ENCODE measurements at regions not wholly inside any gene's neighbourhood (a gene's known extent, or its start where the extent isn't known, plus 50 kb on each side); places are given as distances from the start of the nearest gene placed in this dataset.

DNA sequence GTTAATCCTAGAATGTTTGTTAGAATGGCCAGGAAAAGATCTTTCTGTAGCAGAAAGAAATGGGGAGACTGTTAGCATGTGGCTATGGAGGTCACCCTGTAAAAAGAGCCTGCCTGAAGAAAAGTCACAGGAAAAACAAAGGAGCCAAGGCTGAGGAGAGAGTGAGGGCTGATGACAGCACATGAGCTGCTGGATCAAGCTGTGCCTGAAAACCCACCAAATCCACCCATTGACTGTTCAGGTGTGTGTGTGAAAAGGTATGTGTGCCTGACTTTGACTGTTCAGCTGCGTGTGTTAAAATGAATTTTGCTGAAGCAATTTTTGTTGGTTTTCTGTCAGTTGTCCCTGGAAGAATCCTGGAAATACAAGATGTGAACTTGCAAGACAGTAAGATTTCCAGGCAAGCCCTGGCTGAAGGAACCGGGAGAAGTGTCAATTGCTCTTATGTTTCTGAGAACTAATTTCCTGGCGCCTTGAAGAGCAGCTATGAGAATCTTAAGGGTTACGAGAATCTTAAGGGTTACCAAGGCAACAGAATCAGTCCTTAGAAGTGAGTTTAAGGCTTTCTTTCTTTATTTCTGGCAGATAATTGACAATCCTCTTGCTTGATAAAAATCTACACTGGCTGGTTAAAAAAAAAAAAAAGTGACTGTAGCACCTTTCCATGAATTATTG lies 73.0 kb upstream of the LGALSL start:
- no peak for FAIRE-seq

DNA sequence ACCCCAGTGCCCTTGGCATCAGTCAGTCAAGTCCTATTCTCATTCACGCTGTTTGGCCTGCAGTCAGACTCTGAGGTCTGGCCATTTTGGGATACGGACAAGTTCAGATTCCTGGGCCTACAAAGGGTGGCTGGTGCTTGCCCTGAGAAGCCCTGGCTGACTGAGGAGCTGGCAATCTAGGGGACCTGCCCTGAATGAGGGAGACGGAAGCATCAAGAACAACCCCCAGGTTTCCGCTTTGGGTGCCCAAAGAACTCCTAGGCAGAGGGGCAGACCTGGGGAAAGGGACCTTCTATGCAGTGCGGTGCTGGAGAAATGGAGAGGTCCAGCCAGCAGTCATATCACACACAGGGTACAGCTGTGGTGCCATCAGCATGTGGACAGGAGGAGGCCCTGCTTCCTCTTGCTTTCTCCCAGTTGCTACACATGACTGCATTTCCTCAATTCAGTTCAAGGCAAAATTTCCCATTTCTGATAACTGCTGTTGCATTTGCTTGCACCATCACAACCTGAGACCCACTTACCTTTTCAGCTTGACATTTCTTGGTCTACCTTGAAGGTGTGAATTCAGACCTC lies 70.9 kb upstream of the LGALSL start:
- no peak for FAIRE-seq

DNA sequence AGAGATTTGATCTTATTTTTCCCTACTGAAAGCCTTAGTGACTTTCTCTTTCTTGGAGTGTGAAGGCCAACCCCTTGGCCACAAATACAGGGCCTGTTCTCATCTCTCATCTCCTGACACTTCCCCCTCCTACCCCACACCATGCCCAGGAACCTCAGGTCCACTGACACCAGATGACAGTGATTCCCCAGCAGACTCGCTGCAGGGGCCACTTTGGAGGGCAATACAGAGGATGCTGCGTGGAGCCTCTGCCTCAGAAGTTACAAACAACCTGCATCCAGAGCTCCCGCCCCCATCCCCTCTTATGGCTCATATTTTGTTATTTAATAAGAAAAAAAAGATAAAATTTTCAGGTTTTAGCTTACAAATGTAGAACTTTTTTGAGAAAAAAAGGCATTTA lies 70.1 kb upstream of the LGALSL start:
- FAIRE-seq: no peak

DNA sequence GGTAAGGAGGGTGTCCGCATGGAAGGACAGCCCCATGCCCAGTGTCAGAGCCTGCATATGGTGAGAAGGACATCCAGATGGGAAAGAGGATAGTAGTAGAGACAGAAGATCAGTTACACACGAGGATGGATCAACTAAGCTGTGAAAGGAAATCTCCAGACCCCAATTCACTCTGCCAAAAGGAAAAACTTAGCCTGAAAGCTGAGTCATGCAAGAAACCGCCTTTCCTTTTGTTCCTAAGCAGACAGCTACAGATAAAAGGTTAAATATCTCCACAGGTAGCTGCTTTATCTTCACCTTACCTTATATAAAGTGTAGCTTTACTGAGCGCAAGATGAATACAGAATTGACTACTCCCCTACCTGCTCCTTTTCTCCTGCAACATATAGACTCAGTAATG lies 67.3 kb upstream of the LGALSL start:
- no peak for FAIRE-seq

DNA sequence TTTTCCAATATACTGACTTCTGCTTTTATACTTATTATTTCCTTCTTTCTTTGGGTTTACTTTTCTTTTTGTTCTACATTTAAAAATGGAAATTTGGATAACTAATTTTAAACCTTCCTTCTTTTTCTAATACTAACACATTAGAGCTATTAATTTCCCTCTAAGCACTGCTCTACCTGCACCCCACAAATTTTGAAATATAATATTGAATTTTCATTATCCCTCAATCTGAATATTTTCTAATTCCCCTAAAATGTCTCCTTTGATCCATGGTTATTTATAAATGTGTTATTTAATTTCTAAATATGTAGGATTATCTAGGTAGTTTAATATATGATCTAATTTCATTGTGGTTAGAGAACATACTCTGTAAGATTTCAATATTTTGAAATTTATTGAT lies 63.4 kb upstream of the LGALSL start:
- no peak for FAIRE-seq

DNA sequence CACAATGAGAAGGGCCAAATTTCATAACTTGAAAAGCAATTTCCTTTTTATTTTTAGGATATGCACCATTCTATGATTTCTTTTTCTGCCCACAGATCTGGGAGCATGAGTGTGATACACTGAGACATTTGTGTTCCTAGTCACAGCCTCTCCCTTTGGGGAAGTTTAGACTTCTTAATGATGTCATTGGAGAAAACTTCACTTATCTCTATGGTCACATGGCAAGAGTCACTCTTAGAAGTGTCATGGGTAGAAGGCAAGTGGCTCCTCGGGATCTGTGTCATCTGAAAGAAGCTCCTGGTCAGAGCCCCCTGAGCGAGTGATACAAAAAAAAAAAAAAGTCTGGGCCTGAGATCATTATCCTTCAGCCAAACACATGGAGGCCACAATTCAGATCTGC lies 62.5 kb upstream of the LGALSL start:
- no peak for FAIRE-seq

DNA sequence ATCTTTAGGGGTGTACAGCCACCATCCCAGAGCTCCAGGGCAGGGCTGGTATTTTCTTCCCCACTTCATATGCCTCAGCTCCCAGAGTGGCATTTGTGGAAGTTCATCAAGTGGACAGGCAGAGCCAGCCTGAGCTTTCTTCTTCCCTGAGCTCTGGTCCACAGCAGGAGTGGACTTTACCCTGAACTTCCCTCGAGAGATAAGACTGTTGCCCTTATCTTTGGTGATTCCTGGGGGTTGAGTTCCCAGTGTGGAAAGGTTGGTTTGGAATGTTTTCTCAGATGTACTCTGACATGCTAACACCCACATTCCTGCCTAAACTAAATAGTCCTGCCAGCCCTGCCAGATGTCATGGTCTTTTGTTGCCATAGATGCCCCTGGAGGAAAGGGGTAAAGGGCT lies 62.0 kb upstream of the LGALSL start:
- FAIRE-seq: no peak

DNA sequence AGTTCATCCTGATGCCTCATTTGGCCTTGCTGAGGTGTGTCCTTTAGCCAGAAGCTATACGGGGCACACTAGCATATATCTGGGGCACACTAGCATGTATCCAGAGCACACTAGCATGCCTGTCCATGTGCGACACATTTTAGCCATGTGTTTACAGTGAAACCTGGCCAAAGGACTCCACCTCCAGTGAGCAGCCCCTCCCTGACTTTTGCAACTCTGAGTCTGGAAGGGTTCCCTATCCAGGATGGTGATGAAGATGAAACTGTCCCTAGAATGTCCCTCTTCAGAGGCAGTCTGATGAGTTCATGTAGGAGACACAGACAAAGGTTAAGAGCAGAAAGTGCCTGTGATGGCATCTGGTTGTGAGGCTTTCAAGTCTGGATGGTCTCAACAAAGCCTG lies 61.4 kb upstream of the LGALSL start:
- no peak for FAIRE-seq

DNA sequence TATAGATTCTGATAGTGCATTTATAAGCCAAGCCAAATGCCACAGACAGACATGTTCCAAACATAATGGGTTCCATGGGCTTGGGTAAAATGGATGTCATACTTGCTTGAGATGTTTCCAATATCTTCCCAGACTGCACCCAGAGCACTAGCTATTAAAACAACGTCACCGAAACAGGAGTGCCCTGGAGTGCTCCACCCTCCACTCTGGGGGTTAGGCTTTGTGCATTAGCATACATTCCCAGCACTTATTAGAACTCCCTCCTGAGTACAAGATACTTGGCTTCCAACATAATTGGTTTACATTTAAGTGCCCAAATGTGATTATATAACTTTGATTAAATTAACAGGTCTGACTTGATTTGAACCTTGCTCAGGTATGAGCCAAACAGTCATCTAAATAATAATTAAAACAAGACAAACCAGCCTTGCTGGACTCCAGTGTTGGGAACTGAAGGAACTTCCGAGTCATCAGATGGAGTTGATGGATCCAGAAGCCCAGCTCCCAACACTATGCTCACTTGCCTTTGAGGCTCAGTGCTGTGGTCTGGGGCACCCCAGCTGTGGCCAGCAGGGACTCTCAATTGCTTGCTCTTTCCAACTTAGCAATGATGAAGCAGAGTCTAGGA lies 60.5 kb upstream of the LGALSL start:
- FAIRE-seq: no peak

DNA sequence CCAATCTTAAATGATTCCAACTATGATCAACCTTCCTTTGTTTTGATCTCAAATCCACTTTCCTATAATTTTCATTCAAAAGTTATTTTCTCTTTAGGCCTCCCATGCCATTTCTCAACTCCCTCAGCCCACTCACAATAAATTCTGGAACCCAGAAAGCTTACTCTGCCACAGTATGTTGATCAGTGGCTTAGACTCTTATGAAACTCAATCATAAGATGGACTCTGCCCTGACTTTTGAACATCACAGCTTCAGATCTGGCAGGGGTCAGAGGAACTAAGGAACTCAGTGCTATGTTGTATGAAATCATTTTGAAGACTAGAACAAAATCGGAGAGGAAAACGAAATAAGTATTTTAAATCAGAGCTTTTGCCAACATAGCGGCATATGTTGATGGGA lies 59.8 kb upstream of the LGALSL start:
- FAIRE-seq: no peak

DNA sequence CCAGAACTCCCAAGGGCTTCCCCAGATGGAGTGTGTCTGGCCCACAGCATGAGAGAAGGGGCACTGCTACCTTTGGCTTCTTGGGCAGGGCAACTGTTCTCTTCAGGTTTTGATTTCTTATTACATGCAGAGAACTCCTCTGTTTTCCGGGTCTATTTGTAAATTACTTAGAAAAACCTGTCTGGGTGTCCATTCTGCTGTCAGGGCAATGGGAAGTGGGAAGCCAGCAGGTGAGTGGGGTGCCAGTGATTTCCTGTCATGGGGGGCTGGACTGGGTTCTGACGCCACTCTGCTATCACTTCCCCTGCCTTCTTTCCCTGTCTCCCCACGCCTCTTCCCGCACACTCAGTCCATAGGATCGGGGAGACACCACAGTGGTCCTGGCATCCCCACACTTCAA lies 58.0 kb upstream of the LGALSL start:
- FAIRE-seq: no peak

DNA sequence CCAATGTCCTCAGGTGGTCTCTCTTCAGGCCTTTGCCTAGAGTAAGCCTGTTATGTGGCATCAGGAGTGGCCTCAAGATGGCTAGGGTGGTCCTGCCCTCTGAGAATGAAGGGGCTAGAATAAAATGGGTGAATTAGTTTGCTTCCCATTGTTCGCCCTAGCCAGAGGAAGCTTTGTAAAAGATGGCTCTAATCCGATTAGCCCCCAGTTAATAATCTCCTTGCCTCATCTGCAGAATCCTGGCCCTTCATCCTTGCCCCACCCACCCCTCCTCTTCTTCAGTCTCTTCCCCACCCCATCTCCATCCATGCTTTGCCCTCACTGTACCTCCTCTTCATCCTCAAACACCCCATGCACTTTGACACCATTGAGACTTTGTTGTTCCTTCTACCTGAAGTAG lies 57.4 kb upstream of the LGALSL start:
- FAIRE-seq: no peak

DNA sequence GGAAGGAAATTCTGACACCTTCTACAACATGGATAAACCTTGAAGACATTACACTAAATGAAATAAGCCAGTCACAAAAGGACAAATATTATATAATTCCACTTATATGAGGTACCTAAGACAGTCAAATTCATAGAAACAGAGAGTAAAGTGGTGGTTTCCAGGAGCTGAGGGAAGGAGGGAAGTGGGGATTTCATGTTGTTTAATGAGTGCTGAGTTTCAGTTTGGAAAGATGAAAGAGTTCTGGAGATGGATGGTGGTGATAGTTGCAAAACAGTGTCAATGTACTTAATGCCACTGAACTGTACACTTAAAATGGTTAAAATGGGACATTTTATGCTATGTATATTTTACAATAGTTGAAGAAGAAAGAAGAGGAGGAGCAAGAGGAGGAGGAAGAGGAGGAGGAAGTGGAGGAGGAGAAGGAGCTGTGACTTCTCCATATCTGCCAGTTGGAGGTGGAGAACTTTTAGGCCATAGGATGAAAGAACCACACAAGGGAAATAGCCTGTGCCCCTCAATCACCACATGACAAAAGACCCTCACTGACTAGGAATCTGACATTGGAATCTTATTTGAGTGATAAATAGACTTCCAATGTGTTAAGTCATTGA lies 55.3 kb upstream of the LGALSL start:
- FAIRE-seq: no peak

DNA sequence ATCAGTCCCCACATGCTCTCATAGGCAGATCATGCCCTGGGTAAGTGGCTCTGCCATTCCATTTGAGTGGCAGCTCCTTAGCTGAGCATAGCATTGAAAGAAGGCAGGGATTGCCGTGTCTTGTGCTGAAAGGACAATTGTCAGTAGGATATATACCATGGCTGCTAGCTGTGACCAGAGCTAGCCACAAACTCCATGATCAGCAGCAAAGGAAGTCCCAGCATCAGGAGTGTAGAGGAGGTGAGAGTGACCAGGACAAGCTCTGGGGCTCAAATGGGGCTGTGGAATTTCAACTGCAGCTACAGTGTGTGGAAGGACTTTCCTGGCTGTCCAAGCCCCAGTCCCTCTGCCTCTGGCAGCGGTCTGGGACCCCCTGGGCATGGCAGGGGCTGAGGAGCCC lies 54.4 kb upstream of the LGALSL start:
- no peak for FAIRE-seq

DNA sequence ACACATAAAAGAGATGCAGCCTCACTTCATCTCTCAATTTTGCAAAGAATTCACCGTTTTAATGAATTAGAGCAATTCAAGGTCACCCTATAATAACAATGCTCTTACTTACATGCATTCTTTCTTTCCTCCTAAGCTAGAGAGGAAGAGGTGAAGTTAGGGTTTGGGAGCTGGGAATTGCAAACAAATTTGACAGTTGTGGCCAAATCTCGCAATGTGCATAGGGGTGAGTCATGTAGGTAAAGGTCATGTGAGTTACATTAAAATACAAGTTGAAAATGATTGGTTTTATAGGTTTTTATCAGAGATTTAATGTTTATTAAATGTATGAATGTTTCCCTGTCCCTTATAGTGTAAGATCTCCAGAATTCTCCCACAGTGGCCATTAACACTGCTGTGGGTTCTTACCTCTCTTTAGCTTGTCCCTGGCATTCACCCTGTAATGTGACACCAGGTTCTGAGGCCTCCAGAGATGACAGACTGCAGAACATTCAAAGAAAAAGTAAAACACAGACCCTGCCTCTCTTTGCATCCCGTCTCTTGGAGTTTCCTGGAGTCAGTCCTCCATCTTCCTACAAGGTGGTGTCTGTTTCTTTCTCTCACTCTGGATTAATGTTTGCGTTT lies 53.7 kb upstream of the LGALSL start:
- no peak for FAIRE-seq

DNA sequence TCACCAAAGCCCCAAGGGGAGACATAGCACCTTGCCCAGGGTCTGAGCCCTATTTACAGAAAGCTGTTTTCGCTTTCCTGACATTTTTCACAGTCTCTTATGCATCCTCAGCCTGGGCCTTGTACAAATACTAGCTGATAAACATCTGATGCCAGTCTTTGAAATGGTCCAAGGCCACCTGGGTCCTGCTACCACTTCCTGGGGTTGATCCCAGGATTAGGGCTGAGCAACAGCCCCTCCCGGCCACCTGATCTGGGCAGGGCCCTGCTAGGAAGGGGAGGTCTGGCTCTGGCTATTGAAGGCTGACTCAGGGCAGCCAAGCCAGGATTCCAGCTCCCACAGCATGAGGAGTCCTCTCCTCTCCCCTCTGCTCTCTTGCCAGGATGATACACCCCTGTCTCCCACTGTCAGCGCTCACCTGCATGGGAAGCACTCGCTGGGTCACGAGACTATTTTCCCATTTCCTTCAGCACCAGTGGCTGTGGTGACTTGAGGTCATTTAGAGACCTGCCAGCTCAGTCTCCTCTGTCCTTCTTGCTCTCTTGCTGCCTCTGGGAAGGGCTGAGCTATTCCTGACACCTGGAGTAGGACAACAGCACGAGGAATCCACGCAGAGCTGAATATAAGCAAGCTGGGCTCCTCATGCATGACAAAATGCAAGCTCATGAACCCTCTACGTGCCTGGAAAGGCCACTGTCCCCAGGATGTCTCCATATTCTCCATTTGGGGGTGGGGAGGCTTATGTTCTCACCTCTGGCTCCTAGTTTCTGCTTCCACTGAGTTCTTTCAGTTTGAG lies 53.0 kb upstream of the LGALSL start:
- FAIRE-seq: no peak

DNA sequence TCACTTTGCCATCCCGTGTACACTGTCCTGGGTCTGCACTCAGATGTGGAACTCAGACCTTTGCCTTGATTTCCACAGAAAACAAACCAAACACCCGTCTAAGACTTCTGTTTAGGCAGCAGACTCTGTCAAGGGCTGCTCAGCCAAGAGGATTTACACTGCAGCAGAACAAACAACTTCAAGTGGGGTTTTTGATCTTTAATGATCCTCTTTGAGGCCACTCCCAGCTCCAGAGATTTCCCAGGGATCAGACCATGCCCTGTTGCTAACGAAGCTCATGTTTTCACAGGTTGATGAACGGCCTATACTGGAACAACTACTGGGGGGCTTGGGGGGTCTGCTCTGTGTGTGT lies 52.5 kb upstream of the LGALSL start:
- FAIRE-seq: no peak

DNA sequence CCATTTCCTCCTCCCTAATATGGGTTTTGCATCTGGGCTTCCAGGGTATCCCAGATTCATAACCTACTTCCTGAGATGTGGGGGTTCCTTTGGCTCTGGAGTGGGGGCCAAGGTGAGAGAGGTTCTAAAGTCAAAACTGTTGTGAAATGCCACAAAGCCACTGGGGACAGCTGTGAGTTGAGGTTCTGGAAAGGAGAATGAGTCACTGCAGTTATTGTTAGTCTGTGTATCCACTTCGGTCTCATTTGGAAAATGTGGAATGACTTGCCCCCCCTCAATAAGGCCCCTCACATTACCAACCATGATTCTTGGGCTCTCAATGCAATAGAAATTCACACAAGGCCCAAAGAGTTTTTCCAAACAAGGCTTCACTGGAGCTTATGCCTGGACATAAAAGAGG lies 51.1 kb upstream of the LGALSL start:
- no peak for FAIRE-seq

DNA sequence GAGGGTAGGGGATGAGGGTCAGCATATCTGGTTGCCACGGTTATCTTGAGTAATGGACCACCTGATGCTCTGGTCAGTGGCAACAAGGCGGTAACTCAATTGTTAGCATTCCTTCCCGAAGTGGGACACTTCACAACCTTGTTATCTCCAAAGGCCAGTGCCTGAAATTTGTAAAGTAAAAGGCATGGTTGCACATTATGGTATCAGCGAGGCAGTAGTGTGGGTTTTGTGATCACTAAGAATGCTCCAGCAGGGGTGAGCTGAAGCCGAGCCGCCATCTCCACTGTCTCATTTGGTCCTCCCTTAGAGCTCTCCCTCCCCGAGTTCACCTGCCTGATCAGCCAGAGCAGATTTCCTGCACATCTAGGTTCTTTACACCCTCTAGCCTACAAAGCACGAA lies 50.5 kb upstream of the LGALSL start:
- no peak for FAIRE-seq

DNA sequence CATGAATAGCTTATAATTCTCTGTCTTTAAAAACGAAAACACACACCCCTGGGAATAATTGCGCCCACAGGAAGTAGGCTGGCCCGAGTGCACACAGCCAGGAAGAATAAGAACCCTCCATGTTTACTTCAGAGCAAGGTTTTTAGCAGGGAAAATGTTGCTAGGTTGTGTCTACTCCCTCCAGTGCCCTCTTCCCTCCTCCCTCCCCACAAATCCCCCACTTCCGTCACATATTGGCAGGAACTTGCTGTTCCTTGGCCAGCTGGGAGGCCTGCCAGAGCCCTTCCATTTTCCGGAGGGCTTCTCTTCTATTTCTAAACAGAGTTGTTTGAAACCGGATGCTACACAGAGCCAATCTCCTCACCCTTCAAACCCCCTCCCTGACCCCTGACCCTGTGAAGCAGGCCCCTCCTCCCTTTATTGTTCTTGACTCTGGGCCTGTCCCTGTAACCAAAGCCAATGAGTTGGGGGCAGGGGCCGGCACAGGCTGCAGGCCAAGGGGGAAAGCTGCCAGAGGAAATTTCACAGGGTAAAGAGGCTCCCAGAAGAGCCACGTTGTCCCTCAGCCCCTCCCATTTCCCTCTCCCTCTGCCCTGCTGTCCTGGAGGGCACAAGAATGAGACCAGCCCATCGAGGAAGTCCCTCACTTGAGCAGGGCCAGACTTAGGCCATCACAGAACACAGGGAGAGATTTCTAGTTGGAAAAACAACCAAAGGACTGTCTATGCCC lies 49.8 kb upstream of the LGALSL start:
- FAIRE-seq: no peak

Measured in colon (tissue), 2 donors.